DND-41 (cell line): ENCODE measurements at regions not wholly inside any gene's neighbourhood (a gene's known extent, or its start where the extent isn't known, plus 50 kb on each side); places are given as distances from the start of the nearest gene placed in this dataset.

Experiments
- ATAC-seq: fragments of 200-7000 bp; cut with Tn5 transposase; 3 replicates; pipeline ENCODE4 v1.9.1; 2021; ENCODE audit warnings: low read depth; ENCODE audit not compliant: insufficient read depth
- DNase-seq: peaks from one replicate; pipeline ENCODE4 v3.0.0-alpha.2; 2020
- H2AFZ ChIP-seq: 2 replicates; pipeline ENCODE4 v1.6.0; 2012; ENCODE audit warnings: low read depth, low read length
- H3K27ac ChIP-seq: 2 replicates; pipeline ENCODE4 v1.5.1; 2012; ENCODE audit warnings: low read length, inconsistent platforms
- H3K27me3 ChIP-seq: fragments of 200-600 bp; sonication (generic); 2 replicates; pipeline ENCODE4 v1.6.0; 2012; ENCODE audit warnings: low read length, mild to moderate bottlenecking, inconsistent platforms; ENCODE audit not compliant: insufficient read depth, poor library complexity
- H3K36me3 ChIP-seq: 2 replicates; pipeline ENCODE4 v1.5.1; 2012; ENCODE audit warnings: low read length, inconsistent platforms; ENCODE audit not compliant: insufficient read depth
- H3K4me1 ChIP-seq: 2 replicates; pipeline ENCODE4 v1.5.1; 2012; ENCODE audit warnings: mild to moderate bottlenecking, low read length; ENCODE audit not compliant: insufficient read depth
- H3K4me2 ChIP-seq: 2 replicates; pipeline ENCODE4 v1.6.0; 2012; ENCODE audit warnings: mild to moderate bottlenecking, moderate library complexity, low read length, inconsistent platforms; ENCODE audit not compliant: insufficient read depth
- H3K4me3 ChIP-seq, 2 experiments: fragments of 200-600 bp in 1 of 2; shearing (Covaris generic) in 1 of 2; 2 replicates each; pipeline ENCODE4 v1.5.1; 2012 to 2016; ENCODE audit warnings: inconsistent platforms in 2 of 2, low read length in 2 of 2, mild to moderate bottlenecking in 2 of 2, low read depth in 1 of 2, moderate library complexity in 1 of 2
- H3K79me2 ChIP-seq: 2 replicates; pipeline ENCODE4 v1.6.0; 2012; ENCODE audit warnings: low read length, inconsistent platforms; ENCODE audit not compliant: insufficient read depth
- H3K9ac ChIP-seq: 2 replicates; pipeline ENCODE4 v1.6.0; 2012; ENCODE audit warnings: low read depth, mild to moderate bottlenecking, inconsistent platforms, low read length, moderate library complexity
- H3K9me3 ChIP-seq: 2 replicates; pipeline ENCODE4 v1.5.1; 2012; ENCODE audit warnings: low read length, moderate library complexity, mild to moderate bottlenecking, inconsistent platforms; ENCODE audit not compliant: insufficient read depth, severe bottlenecking
- H4K20me1 ChIP-seq: 2 replicates; pipeline ENCODE4 v1.6.0; 2012; ENCODE audit warnings: low read length; ENCODE audit not compliant: insufficient read depth
- CTCF ChIP-seq: IDR thresholded peaks from 2 replicates; pipeline ENCODE4 v1.5.1; 2012; ENCODE audit warnings: borderline replicate concordance, low read length, moderate library complexity, mild to moderate bottlenecking; ENCODE audit not compliant: poor library complexity, severe bottlenecking; ENCODE audit errors: extremely low read depth
- EZH2 ChIP-seq: IDR thresholded peaks from 3 replicates; pipeline ENCODE4 v1.6.1; 2012; ENCODE audit warnings: borderline replicate concordance, low read depth, mild to moderate bottlenecking, moderate library complexity, low read length, inconsistent platforms; ENCODE audit not compliant: severe bottlenecking

- Histone ChIP-seq H3K36me3 (no peaks in the 10 kb centered on the region), H3K79me2 (no peaks in the 10 kb centered on the region), H3K9me3 (no peaks in the 10 kb centered on the region), H4K20me1 (no peaks in the 10 kb centered on the region), H3K27ac (no peak overlapping the region), H3K4me2 (no peak overlapping the region), H3K9ac (no peak overlapping the region), H3K4me1 (no peaks in the 10 kb centered on the region), H2AFZ (no peak overlapping the region), H3K27me3 (no peaks in the 10 kb centered on the region), H3K4me3 (no peak overlapping the region)
- ATAC-seq (no peak), DNase-seq (no peak)
- TF ChIP-seq EZH2 (no peak), CTCF (no peak)
Observed at GRCh38 chr7:91374321-91374989, 110.2 kb downstream of the FZD1 start.

- no peak overlapping the region for H3K27ac ChIP-seq
- ATAC-seq: no peak
- TF ChIP-seq EZH2 (no peak), CTCF (no peak)
- H3K27me3 ChIP-seq: no peaks in the 10 kb centered on the region
- no peaks in the 10 kb centered on the region for H4K20me1 ChIP-seq
- no peaks in the 10 kb centered on the region for H3K4me1 ChIP-seq
- H3K79me2 ChIP-seq: no peaks in the 10 kb centered on the region
- no peaks in the 10 kb centered on the region for H3K36me3 ChIP-seq
- H3K4me3 ChIP-seq: no peak overlapping the region
- no peaks in the 10 kb centered on the region for H3K9me3 ChIP-seq
- no peak for DNase-seq
- no peak overlapping the region for H3K9ac ChIP-seq
- H3K4me2 ChIP-seq: no peak overlapping the region
- H2AFZ ChIP-seq: no peak overlapping the region
Observed at GRCh38 chr7:91375378-91375777, 111.1 kb downstream of the FZD1 start.

- ATAC-seq: no peak
- Histone ChIP-seq H3K4me2 (no peak overlapping the region), H3K9me3 (no peaks in the 10 kb centered on the region), H3K4me3 (no peak overlapping the region), H3K9ac (no peak overlapping the region), H3K4me1 (no peaks in the 10 kb centered on the region), H4K20me1 (no peaks in the 10 kb centered on the region), H3K36me3 (no peaks in the 10 kb centered on the region), H3K27ac (no peak overlapping the region), H2AFZ (no peak overlapping the region), H3K27me3 (no peaks in the 10 kb centered on the region), H3K79me2 (no peaks in the 10 kb centered on the region)
- TF ChIP-seq EZH2: no peak
- TF ChIP-seq CTCF: no peak
- DNase-seq: no peak
Observed at GRCh38 chr7:91378131-91378530, 113.9 kb downstream of the FZD1 start.
